ENCODE measurements at regions not wholly inside any gene's neighbourhood (a gene's known extent, or its start where the extent isn't known, plus 50 kb on each side); places are given as distances from the start of the nearest gene placed in this dataset.

DNA sequence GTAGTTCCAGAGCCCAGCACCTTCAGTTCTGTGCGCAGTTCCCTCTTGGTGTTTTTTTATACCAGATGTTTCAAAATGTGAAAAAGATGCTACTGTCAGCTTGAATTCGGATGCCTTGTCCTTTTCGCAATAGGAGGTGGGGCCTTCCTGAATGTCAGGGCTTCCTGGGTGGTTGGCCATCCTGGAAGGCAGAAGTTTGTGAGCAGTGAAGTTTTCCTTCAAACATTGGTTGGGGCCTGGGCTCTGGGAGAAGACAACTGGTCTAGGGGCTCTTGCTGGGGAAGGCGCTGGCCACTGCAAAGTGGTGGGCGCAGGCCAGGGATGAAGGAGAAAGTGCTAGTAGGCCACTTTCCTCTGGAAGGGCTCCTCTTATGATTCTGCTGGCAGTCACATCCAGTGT, 56.8 kb upstream of the JAZF1 start:
- H3K56ac ChIP-seq (ENCODE audit: extremely low read depth, insufficient read depth, low read length): no peak overlapping the region
- H3K4ac ChIP-seq (ENCODE audit: low read depth, low read length): no peak overlapping the region
- H4K91ac ChIP-seq (ENCODE audit: insufficient read depth, low read depth, low read length): no peak overlapping the region
- no peak for TF ChIP-seq POLR2A (IDR thresholded peaks at IDR 0.05; ENCODE audit: low read depth, low read length)
- TF ChIP-seq MAZ (IDR thresholded peaks at IDR 0.05; ENCODE audit: borderline replicate concordance, low read depth, low read length): no peak
- no peak for TF ChIP-seq SMC3 (IDR thresholded peaks at IDR 0.05; ENCODE audit: low read depth, low read length)
- no peak overlapping the region for H3K23ac ChIP-seq (ENCODE audit: low read depth, low read length)
- H4K5ac ChIP-seq (ENCODE audit: low read depth, low read length): no peak overlapping the region
- no peaks in the 10 kb centered on the region for H3K4me1 ChIP-seq (ENCODE audit: control insufficient read depth, insufficient read depth, low read length)
- no peaks in the 10 kb centered on the region for H3K36me3 ChIP-seq (ENCODE audit: control insufficient read depth, insufficient read depth, low read length)
- dilution Hi-C loops (cut with HindIII; ENCODE audit: low sequenced_read_pairs, unreplicated experiment) (no loop called here), intact Hi-C loops (cut with micrococcal nuclease) (no loop called here), in situ Hi-C loops (cut with MboI; ENCODE audit: low sequenced_read_pairs) (no loop called here)
- ChIA-PET POLR2A (ENCODE audit: unreplicated experiment) (no interaction called here), CTCF (no interaction called here)
- 60% methylated on average over 1 of the region's 5 CpGs; no CpG with 5 or more reads in 1 of the 2 experiments for WGBS, 2 experiments (ENCODE audit: extremely low coverage in 2 of 2, insufficient read length in 1 of 2)
- no peaks in the 10 kb centered on the region for H3K79me1 ChIP-seq (ENCODE audit: low read depth in 1 of 2, low read length in 2 of 2)
- H3K14ac ChIP-seq (replicated peaks; ENCODE audit: low read depth, low read length): no peak overlapping the region
- no peak overlapping the region for H2BK15ac ChIP-seq (ENCODE audit: low read depth, low read length)
- no peak overlapping the region for H3K18ac ChIP-seq (ENCODE audit: low read depth, low read length)
- peaks cover 2% of the 10 kb centered on the region; the same call in 1 of the 2 replicates for H3K27me3 ChIP-seq (ENCODE audit: control insufficient read depth, insufficient read depth, low read length)
- H2AK9ac ChIP-seq (replicated peaks; ENCODE audit: low read depth, low read length, poor library complexity): no peak overlapping the region
- H2BK120ac ChIP-seq (ENCODE audit: low read depth, low read length): no peak overlapping the region
- H4K8ac ChIP-seq (ENCODE audit: low read depth in 2 of 2, low read length in 2 of 2): no peak overlapping the region
- H2BK20ac ChIP-seq (ENCODE audit: low read depth, low read length): no peak overlapping the region
- H3K27ac ChIP-seq (ENCODE audit: insufficient read depth, low read length): no peak overlapping the region
- no peak overlapping the region for H2AK5ac ChIP-seq (ENCODE audit: low read depth, low read length)
- no peak overlapping the region for H3K9ac ChIP-seq (ENCODE audit: low read depth, low read length)
- no peak overlapping the region for H3K4me3 ChIP-seq (ENCODE audit: insufficient read depth, low read depth, low read length)
- ATAC-seq (ENCODE audit: low read depth) (no peak), DNase-seq (no peak)
- H3K9me1 ChIP-seq (ENCODE audit: insufficient read depth, low read length): no peaks in the 10 kb centered on the region; the same call in 1 of the 2 replicates
- no peak overlapping the region for H2AFZ ChIP-seq (replicated peaks; ENCODE audit: low read length, poor library complexity)
- BruUV-seq (replicated peaks): no TSS peak
- no peak overlapping the region for H3K4me2 ChIP-seq (ENCODE audit: low read depth, low read length)
- no peaks in the 10 kb centered on the region for H3K9me3 ChIP-seq (ENCODE audit: control insufficient read depth, insufficient read depth, low read length)
- H4K20me1 ChIP-seq (ENCODE audit: insufficient read depth, low read length): no peaks in the 10 kb centered on the region
- no peak overlapping the region for H2BK5ac ChIP-seq (ENCODE audit: low read depth, low read length, poor library complexity, severe bottlenecking)

All from IMR-90 (cell line).